ENCODE measurements at regions not wholly inside any gene's neighbourhood (a gene's known extent, or its start where the extent isn't known, plus 50 kb on each side); places are given as distances from the start of the nearest gene placed in this dataset.

DNA sequence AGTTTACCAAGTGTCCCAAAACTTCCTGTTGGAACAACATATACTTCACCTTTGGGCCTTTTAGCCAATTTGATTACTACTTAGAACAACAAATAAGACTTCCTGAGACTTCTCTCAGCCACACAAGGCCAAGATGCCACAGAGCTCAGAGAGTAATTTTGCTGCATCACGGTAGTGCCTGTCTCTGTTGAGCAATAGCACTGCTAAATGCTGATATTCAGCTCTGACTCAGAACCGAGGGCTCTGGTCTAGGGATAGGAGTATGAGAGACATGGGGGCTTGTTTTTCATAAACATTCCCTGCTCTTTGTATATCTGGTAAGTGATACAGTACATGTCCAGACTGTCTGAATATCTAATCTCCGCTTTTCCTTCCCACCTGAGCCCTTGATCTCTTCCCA is 260.4 kb upstream of the ARHGAP20 start:
- TF ChIP-seq, protein P1, sequence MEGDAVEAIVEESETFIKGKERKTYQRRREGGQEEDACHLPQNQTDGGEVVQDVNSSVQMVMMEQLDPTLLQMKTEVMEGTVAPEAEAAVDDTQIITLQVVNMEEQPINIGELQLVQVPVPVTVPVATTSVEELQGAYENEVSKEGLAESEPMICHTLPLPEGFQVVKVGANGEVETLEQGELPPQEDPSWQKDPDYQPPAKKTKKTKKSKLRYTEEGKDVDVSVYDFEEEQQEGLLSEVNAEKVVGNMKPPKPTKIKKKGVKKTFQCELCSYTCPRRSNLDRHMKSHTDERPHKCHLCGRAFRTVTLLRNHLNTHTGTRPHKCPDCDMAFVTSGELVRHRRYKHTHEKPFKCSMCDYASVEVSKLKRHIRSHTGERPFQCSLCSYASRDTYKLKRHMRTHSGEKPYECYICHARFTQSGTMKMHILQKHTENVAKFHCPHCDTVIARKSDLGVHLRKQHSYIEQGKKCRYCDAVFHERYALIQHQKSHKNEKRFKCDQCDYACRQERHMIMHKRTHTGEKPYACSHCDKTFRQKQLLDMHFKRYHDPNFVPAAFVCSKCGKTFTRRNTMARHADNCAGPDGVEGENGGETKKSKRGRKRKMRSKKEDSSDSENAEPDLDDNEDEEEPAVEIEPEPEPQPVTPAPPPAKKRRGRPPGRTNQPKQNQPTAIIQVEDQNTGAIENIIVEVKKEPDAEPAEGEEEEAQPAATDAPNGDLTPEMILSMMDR (IDR thresholded peaks at IDR 0.05; ENCODE audit: low read depth, low read length, missing control alignments), result no peak
- H3K4me3 ChIP-seq (ENCODE audit: low read depth, low read length), result no peak overlapping the region
- no peak for DNase-seq (ENCODE audit: low read depth)

DNA sequence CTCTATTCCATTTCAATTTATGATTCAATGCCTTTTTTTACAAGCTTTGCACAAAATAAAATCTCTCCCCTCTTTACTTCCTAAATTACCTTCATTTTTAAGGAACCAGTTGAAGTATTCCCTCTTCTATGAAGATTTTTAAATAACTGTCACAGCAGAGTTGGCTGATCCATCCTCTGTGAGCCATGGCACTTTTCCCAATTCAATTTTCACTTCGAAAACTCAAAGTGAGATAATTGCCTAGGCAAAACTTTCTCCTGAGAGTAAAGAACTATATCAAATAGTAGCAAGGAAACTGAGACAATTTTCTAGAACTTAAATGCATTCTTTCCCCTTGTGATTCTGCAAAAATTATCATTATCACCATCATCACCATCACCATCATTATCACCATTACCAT is 259.9 kb upstream of the ARHGAP20 start:
- DNase-seq (ENCODE audit: low read depth), result no peak
- TF ChIP-seq, protein P1 (IDR thresholded peaks at IDR 0.05; ENCODE audit: low read depth, low read length, missing control alignments), result no peak
- no peak overlapping the region for H3K4me3 ChIP-seq (ENCODE audit: low read depth, low read length)

DNA sequence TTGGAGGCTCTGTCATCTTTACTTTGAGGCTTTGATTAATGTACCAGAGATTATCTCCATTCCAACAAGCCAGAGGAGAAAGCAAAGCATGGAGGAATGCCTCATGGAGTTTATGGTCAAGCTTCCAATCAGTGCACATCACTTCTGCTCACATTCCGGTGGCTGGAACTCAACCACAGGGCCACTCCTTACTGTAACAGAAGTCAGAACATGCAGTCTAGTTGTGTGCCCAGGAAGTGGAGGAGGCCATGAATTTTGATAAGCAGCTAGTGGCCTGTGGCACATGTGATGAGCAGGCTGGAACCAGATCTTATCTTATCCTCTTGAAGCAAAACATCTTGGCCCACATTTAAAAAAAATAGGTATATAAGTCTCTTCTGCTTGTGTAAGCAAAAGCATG is 258.9 kb upstream of the ARHGAP20 start:
- TF ChIP-seq, protein P1 (IDR thresholded peaks at IDR 0.05; ENCODE audit: low read depth, low read length, missing control alignments), result no peak
- H3K4me3 ChIP-seq (ENCODE audit: low read depth, low read length), result no peak overlapping the region
- DNase-seq (ENCODE audit: low read depth), result no peak

DNA sequence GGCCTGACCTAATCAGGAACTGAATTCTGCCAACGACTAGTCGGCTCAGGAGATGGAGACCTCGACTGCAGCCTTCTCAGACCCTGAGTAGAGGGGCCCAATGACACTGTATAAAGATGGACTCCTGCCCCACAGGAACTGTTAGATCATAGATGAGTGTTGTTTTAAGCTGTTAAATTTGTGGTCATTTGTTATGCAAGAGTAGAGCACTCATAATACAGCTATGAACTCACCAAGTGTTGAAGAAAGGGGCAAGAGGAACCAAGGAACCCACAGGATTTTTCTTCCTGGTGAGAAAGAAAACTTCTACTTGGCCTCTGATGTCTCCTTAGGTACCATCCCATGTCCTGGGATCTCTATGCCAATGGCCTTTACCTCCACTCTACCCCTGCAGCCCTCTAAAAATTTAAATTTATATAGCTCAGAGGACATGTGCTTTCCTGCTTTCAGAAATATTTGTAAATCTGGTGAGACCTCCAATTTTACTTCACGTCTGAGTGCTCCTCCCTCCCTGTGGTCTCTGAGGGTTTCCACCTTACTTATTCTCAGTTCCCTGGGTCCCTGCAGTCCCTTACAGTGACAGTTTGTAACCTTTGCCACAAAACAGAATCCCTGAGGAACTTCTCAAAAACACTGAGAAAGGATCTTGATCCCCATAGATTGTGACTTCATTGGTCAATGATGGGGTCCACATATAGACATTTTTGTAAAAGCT is 256.3 kb upstream of the ARHGAP20 start:
- TF ChIP-seq, protein P1 (IDR thresholded peaks at IDR 0.05; ENCODE audit: low read depth, low read length, missing control alignments), result no peak

DNA sequence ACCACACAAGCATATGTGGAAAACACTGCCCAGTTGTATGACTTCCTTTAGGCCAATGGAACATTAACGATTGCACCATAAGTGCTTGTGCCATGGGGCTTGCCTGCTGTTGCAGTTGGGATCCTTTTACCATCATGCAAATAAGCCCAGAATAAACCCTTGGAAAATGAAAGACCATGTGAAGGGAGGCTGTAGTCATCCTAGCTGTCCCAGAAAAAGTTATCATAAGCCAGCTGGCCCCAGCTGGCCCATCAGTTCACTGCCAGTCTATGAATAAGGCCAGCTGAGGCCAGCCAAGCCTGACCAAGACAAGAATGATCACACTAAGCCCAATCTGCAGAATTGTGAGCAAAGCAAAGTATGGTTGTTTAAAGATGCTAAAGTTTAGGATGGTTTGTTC is 253.9 kb upstream of the ARHGAP20 start:
- TF ChIP-seq, protein P1 (IDR thresholded peaks at IDR 0.05; ENCODE audit: low read depth, low read length, missing control alignments), result no peak
- DNase-seq (ENCODE audit: low read depth), result no peak
- H3K4me3 ChIP-seq (ENCODE audit: low read depth, low read length), result no peak overlapping the region

More for the DNA sequence above, 256.3 kb upstream of the ARHGAP20 start:
- H3K4me3 ChIP-seq (ENCODE audit: low read depth, low read length), result no peak overlapping the region
- no peak for DNase-seq (ENCODE audit: low read depth)

DNA sequence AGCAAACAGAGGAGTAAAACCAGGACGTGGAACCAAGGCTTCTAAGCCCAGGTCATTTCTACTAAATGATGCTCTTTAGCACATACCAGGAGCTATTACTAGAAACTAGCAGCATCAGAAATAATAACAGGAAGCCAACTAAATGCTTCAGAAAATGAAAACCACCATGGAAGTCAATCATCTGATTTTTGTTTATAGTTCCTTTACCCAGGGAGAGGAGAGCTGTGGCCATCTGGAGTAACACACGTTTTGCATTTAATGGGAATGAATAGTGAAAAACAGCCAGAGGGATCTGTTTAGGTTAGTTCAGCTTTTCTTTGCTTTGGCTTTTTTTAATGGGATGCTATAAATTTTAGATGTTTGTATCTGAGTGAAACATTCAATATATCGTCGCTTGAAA is 250.7 kb upstream of the ARHGAP20 start:
- DNase-seq (ENCODE audit: low read depth), result no peak
- TF ChIP-seq, protein P1 (IDR thresholded peaks at IDR 0.05; ENCODE audit: low read depth, low read length, missing control alignments), result no peak
- H3K4me3 ChIP-seq (ENCODE audit: low read depth, low read length), result no peak overlapping the region

DNA sequence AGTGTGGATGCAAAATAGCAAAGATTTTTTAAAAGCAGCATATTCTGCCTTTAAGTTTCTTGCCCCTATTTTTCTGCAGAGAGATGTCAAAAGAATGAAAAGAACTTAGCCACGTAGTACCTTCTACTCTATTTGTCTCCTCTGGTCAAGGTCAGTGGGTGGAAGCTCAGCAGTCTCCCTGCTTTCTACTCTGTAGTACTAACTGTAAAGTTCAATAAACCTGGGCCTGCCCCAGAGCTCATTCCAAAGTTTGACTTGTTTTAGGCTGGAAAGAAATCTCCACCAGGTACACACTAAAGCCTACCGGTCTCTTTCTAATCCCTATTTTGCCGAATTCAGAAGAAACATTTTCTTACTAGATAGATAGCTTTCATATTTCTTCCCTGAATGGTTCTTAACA is 247.9 kb upstream of the ARHGAP20 start:
- TF ChIP-seq, protein P1 (IDR thresholded peaks at IDR 0.05; ENCODE audit: low read depth, low read length, missing control alignments), result no peak
- no peak for DNase-seq (ENCODE audit: low read depth)
- no peak overlapping the region for H3K4me3 ChIP-seq (ENCODE audit: low read depth, low read length)

Data from GM12864 (cell line).